Natural killer cell (primary cell): ENCODE measurements at regions not wholly inside any gene's neighbourhood (a gene's known extent, or its start where the extent isn't known, plus 50 kb on each side); places are given as distances from the start of the nearest gene placed in this dataset.
"Not testable (repeated sequence)": the region's sequence is repeated elsewhere in the genome, so short reads cannot be mapped to it uniquely, and the experiment has no call there.

Experiments used
- ATAC-seq, 3 donors: fragments of 150-1000 bp in 2 of 3; fragments of 200-7000 bp in 1 of 3; cut with Tn5 transposase; 1 replicate in 1 of 3; 2 replicates in 2 of 3; pipeline ENCODE4 v1.10.0; 2021; ENCODE audit warnings: mild to moderate bottlenecking in 2 of 3, moderate library complexity in 2 of 3
- DNase-seq, 2 donors: peaks; one replicate each; pipeline versions ENCODE4 v3.0.0 to v3.0.0-alpha.2; 2013 to 2021; ENCODE audit warnings: mixed read lengths in 1 of 2
- H3K27ac ChIP-seq: one replicate; pipeline ENCODE4 v1.5.1; 2013; ENCODE audit warnings: mild to moderate bottlenecking, low read length
- H3K27me3 ChIP-seq: one replicate; pipeline ENCODE4 v1.6.1; 2013; ENCODE audit warnings: low read length; ENCODE audit not compliant: control insufficient read depth, insufficient read depth
- H3K36me3 ChIP-seq: one replicate; pipeline ENCODE4 v1.6.1; 2013; ENCODE audit warnings: low read length; ENCODE audit not compliant: control insufficient read depth, insufficient read depth
- H3K4me1 ChIP-seq: one replicate; pipeline ENCODE4 v1.6.1; 2013; ENCODE audit warnings: low read length; ENCODE audit not compliant: control insufficient read depth, insufficient read depth
- H3K4me3 ChIP-seq: one replicate; pipeline ENCODE4 v1.5.1; 2013; ENCODE audit warnings: low read length
- H3K9me3 ChIP-seq: one replicate; pipeline ENCODE4 v1.6.1; 2013; ENCODE audit warnings: low read length; ENCODE audit not compliant: control insufficient read depth, insufficient read depth
- H3K27ac Mint-ChIP-seq, 2 donors: one replicate each; pipeline ENCODE4 v1.8.0; 2022; ENCODE audit warnings: mild to moderate bottlenecking in 2 of 2, mixed read lengths in 2 of 2, moderate library complexity in 1 of 2
- H3K27me3 Mint-ChIP-seq, 2 donors: one replicate each; pipeline ENCODE4 v1.8.0; 2022; ENCODE audit warnings: low read depth in 2 of 2, mixed read lengths in 2 of 2
- H3K36me3 Mint-ChIP-seq: one replicate; pipeline ENCODE4 v1.8.0; 2022; ENCODE audit warnings: mixed read lengths
- H3K4me1 Mint-ChIP-seq, 2 donors: one replicate each; pipeline ENCODE4 v1.8.0; 2022; ENCODE audit warnings: mixed read lengths in 2 of 2
- H3K4me3 Mint-ChIP-seq: one replicate; pipeline ENCODE4 v1.8.0; 2022; ENCODE audit warnings: mild to moderate bottlenecking, moderate library complexity, mixed read lengths
- H3K9me3 Mint-ChIP-seq, 2 donors: one replicate each; pipeline ENCODE4 v1.8.0; 2022; ENCODE audit warnings: mixed read lengths in 2 of 2
- WGBS: methylation state at CpG from one replicate; pipeline ENCODE4 v1.1.7; 2013; ENCODE audit warnings: missing lambda C conversion rate; ENCODE audit not compliant: insufficient coverage; 5-methylcytosine and 5-hydroxymethylcytosine counted together
- intact Hi-C: fragments of 100-400 bp; cut with micrococcal nuclease; formaldehyde crosslinking; loops from one replicate; pipeline ENCODE4 v1.14.2; 2022
- TF ChIP-seq, protein P1 (sequence below): fragments of 200-600 bp; IDR thresholded peaks from one replicate; pipeline ENCODE4 v1.8.0; 2022; ENCODE audit warnings: antibody characterized with exemption

DNA sequence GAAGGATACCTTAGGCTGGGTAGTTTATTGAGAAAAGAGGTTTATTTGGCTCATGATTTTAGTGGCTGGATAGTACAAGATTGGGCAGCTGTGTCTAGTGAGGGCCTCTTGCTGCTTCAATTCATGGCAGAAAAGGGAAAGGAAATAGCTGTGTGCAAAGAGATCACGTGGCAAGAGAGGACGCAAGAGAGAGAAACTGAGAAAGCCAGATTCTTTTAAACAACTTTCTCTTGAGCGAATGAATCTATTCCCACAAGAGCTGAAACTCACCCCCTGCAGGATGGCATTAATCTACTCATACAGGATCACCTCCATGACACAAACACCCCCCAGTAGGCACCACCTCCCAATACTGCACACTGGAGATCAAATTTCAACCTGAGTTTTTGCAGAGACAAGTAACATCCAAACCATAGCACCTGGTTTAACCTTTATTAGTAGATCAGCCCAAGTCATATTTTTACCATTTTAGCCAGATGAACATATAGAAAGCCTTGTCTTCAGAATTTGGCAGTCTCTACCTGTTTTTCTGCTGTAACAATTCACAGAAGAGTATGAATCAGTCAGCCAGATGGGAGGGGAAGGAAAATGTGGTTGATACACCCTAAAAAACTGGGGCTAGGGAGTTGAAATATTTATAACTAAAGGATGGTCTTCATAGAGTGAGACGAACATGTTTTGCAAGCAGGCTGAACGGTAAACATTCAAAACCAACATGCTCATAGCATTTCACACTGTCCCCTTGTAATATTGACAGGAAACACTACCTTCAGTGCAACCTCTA, 73.9 kb upstream of the NCKAP5 start:
- Mint-ChIP-seq H3K27ac (no peak overlapping the region), H3K4me3 (no peak overlapping the region), H3K27me3 (no peaks in the 10 kb centered on the region), H3K4me1 (no peaks in the 10 kb centered on the region), H3K9me3 (peaks cover 2 to 6% of the 10 kb centered on the region in 2 donors), H3K36me3 (no peaks in the 10 kb centered on the region)
- no peak for ATAC-seq
- Histone ChIP-seq H3K27me3 (no peaks in the 10 kb centered on the region), H3K4me3 (no peak overlapping the region), H3K4me1 (no peaks in the 10 kb centered on the region), H3K9me3 (no peaks in the 10 kb centered on the region), H3K27ac (no peak overlapping the region), H3K36me3 (no peaks in the 10 kb centered on the region)
- TF ChIP-seq, protein P1, sequence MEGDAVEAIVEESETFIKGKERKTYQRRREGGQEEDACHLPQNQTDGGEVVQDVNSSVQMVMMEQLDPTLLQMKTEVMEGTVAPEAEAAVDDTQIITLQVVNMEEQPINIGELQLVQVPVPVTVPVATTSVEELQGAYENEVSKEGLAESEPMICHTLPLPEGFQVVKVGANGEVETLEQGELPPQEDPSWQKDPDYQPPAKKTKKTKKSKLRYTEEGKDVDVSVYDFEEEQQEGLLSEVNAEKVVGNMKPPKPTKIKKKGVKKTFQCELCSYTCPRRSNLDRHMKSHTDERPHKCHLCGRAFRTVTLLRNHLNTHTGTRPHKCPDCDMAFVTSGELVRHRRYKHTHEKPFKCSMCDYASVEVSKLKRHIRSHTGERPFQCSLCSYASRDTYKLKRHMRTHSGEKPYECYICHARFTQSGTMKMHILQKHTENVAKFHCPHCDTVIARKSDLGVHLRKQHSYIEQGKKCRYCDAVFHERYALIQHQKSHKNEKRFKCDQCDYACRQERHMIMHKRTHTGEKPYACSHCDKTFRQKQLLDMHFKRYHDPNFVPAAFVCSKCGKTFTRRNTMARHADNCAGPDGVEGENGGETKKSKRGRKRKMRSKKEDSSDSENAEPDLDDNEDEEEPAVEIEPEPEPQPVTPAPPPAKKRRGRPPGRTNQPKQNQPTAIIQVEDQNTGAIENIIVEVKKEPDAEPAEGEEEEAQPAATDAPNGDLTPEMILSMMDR = no peak
- 86% methylated on average over 3 of the region's 5 CpGs for WGBS
- DNase-seq = no peak
- intact Hi-C loops = no loop called here

DNA sequence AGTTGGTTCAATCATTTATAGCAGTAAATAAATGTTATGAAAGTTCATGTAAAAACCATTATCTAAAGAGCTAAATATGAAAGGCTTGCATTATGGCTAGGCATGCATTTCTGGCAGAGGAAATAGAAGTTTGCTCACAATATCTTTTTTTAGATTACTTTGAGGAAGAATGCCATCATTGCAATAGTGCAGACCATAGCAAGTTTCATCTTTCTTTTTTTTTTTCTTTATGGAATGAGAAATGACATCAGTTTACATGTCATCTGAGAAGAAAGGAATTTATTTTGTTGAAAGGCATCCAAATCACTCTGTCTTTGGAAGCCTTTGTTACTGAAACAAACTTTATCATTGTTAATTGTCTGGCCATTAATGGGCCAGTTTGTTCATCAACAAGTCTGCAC, 74.5 kb upstream of the NCKAP5 start:
- H3K4me1 Mint-ChIP-seq = no peaks in the 10 kb centered on the region
- Histone ChIP-seq H3K9me3 (no peaks in the 10 kb centered on the region), H3K27me3 (no peaks in the 10 kb centered on the region), H3K27ac (no peak overlapping the region), H3K4me1 (no peaks in the 10 kb centered on the region), H3K36me3 (no peaks in the 10 kb centered on the region), H3K4me3 (no peak overlapping the region)
- TF ChIP-seq, protein P1 = no peak
- H3K27me3 Mint-ChIP-seq = no peaks in the 10 kb centered on the region
- H3K36me3 Mint-ChIP-seq = no peaks in the 10 kb centered on the region
- H3K4me3 Mint-ChIP-seq = no peak overlapping the region
- ATAC-seq = no peak
- intact Hi-C loops = no loop called here
- H3K9me3 Mint-ChIP-seq = peaks cover 7 to 10% of the 10 kb centered on the region in 2 donors
- no peak for DNase-seq
- no peak overlapping the region for H3K27ac Mint-ChIP-seq

DNA sequence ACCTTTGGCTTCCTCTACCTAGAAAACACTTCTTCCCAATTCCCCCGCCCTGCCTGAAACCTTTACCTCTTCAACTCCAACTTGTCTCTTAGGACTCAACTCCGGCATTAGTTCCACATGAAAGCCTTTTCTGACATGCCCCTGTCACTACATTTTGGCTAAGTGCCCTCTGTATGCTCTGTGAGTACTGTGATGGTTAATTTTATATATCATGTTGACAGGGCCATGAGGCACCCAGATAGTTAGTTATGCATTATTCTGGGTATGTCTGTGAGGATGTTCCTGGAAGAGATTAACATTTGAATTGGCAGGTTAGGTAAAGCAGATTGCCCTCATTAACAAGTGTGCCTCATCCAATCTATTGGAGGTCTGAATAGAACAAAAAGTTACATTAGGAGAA, 75.6 kb upstream of the NCKAP5 start:
- no peak overlapping the region for H3K27ac Mint-ChIP-seq
- no peaks in the 10 kb centered on the region for H3K36me3 Mint-ChIP-seq
- DNase-seq (no peak), ATAC-seq (no peak)
- H3K9me3 Mint-ChIP-seq = peaks cover 10 to 11% of the 10 kb centered on the region in 2 donors
- H3K27me3 ChIP-seq = no peaks in the 10 kb centered on the region
- no peaks in the 10 kb centered on the region for H3K4me1 ChIP-seq
- no peaks in the 10 kb centered on the region for H3K4me1 Mint-ChIP-seq
- no peaks in the 10 kb centered on the region for H3K9me3 ChIP-seq
- no peaks in the 10 kb centered on the region for H3K27me3 Mint-ChIP-seq
- no peak overlapping the region for H3K4me3 Mint-ChIP-seq
- H3K27ac ChIP-seq = no peak overlapping the region
- 82% methylated on average over 2 of the region's 2 CpGs for WGBS
- intact Hi-C loops = no loop called here
- TF ChIP-seq, protein P1 = no peak
- H3K4me3 ChIP-seq = no peak overlapping the region
- no peaks in the 10 kb centered on the region for H3K36me3 ChIP-seq

DNA sequence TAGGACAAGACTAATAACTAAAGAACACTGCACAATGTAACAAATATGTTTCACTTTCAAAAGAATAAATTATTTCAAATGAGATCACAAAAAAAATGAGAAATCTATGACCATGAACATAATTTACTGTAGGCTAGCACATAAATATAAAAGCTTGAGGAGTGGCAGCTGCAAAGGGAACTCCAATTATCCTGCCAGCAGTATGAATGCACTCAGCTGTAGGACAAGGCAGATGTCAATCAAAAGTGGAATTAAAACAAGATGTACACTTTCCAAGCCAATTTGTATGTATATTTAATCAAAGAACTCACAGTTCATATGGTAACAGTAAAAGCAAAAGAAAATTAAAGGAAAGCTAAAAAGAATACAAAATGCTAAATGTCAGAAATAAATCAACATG, 76.6 kb upstream of the NCKAP5 start:
- TF ChIP-seq, protein P1 = no peak
- no peak for ATAC-seq
- no peaks in the 10 kb centered on the region for H3K9me3 ChIP-seq
- Mint-ChIP-seq H3K9me3 (peaks cover 11 to 13% of the 10 kb centered on the region in 2 donors), H3K4me3 (no peak overlapping the region), H3K27me3 (no peaks in the 10 kb centered on the region), H3K27ac (no peak overlapping the region), H3K36me3 (no peaks in the 10 kb centered on the region), H3K4me1 (no peaks in the 10 kb centered on the region)
- H3K4me3 ChIP-seq = no peak overlapping the region
- intact Hi-C loops = no loop called here
- H3K27me3 ChIP-seq = no peaks in the 10 kb centered on the region
- H3K4me1 ChIP-seq = no peaks in the 10 kb centered on the region
- no peak for DNase-seq
- H3K36me3 ChIP-seq = no peaks in the 10 kb centered on the region
- no peak overlapping the region for H3K27ac ChIP-seq

DNA sequence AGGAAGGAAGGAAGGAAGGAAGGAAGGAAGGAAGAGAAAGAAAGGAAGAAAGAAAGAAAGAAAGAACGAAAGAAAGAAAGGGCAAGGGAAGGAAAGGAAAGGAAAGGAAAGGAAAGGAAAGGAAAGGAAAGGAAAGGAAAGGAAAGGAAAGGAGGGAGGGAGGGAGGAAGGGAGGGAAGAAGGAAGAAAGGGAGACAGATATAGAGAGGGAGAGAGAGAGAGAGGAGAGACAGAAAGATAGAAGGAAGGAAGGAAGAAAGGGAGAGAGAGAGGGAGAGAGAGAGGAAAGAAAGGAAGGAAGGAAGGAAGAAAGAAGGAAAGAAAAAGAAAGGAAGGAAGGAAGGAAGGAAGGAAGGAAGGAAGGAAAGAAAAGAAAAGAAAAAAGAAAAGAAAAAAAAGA, 79.1 kb upstream of the NCKAP5 start:
- H3K27me3 ChIP-seq, H3K27me3 Mint-ChIP-seq, H3K27ac ChIP-seq, H3K27ac Mint-ChIP-seq, H3K36me3 ChIP-seq, H3K4me1 Mint-ChIP-seq, H3K4me1 ChIP-seq, intact Hi-C loops, H3K4me3 ChIP-seq, DNase-seq, H3K4me3 Mint-ChIP-seq, H3K9me3 ChIP-seq, ATAC-seq, H3K36me3 Mint-ChIP-seq: not testable (repeated sequence)
- peaks cover 11 to 13% of the 10 kb centered on the region in 2 donors for H3K9me3 Mint-ChIP-seq
- WGBS = 76% methylated on average over 1 of the region's 1 CpG
